Rectal smooth muscle tissue (tissue), 1 donor: ENCODE measurements at regions not wholly inside any gene's neighbourhood (a gene's known extent, or its start where the extent isn't known, plus 50 kb on each side); places are given as distances from the start of the nearest gene placed in this dataset.

ENCODE experiments used
- H3K27ac ChIP-seq: one replicate; pipeline ENCODE4 v1.7.0; 2013; ENCODE audit warnings: low read depth, low read length, inconsistent platforms
- H3K27me3 ChIP-seq: one replicate; pipeline ENCODE4 v1.7.0; 2013; ENCODE audit warnings: low read length; ENCODE audit not compliant: control insufficient read depth, insufficient read depth
- H3K36me3 ChIP-seq: one replicate; pipeline ENCODE4 v1.7.0; 2013; ENCODE audit warnings: low read length; ENCODE audit not compliant: control insufficient read depth, insufficient read depth
- H3K4me1 ChIP-seq: one replicate; pipeline ENCODE4 v1.7.0; 2013; ENCODE audit warnings: low read length; ENCODE audit not compliant: control insufficient read depth, insufficient read depth
- H3K4me3 ChIP-seq: one replicate; pipeline ENCODE4 v1.7.0; 2013; ENCODE audit warnings: low read length
- H3K9ac ChIP-seq: one replicate; pipeline ENCODE4 v1.7.0; 2013; ENCODE audit warnings: low read length

DNA sequence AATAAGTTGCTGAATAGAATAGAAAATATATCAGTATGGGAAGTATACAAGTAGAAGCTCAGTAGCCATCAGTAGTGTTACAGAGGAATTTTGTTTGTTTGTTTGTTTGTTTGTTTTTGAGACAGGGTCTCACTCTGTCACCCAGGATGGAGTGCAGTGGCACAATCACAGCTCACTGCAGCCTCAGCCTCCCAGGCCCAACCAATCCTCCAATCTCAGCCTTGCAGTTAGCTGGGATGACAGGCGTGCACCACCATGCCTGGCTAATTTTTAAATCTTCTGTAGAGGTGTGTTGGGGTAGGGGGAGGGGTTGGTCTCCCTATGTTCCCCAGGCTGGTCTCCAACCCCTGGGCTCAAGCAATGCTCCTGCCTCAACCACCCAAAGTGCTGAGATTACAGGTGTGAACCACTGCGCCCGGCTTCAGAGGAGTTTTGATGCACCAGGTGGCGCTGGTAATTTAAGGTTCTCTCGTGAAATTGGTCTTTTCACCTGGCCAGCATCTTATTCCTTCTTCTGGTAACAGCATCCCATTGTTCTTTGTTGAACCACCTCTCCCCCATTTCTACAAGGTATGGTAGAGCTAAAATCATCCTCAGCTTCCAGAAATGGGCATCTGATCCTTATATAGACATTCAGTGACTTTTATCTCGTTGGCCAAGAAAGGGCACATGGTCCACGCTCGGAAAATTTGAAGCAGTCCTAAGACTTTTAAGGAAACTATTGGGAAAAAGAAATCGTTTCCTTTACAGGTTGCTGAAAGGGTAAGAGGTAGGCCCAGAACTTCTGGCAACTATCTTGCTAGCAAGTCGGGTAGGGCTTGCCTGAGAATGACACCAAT is 157.1 kb downstream of the ARRDC3 start:
- no peak overlapping the region for H3K4me3 ChIP-seq
- H3K9ac ChIP-seq = no peak overlapping the region
- no peaks in the 10 kb centered on the region for H3K36me3 ChIP-seq
- H3K4me1 ChIP-seq = no peaks in the 10 kb centered on the region
- no peaks in the 10 kb centered on the region for H3K27me3 ChIP-seq
- no peak overlapping the region for H3K27ac ChIP-seq

DNA sequence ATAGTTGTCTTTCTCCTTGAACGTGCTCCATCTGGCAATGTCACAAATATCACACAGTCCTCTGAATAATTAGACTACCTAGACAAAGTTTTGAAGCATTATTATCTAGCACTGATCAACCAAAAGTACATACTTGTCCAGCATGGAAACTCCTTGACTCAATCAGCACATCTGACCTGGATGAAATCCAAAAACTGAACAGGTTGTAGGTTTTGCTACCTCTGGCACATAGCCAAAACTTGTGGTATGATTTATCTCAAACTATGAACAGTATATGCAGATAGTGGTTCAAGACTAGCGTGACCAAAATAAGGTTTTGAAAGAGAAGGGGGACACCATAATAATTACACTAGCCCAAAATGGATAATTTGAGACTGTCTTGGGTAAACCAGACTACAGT is 158.1 kb downstream of the ARRDC3 start:
- H3K27me3 ChIP-seq = no peaks in the 10 kb centered on the region
- H3K36me3 ChIP-seq = no peaks in the 10 kb centered on the region
- no peaks in the 10 kb centered on the region for H3K4me1 ChIP-seq
- no peak overlapping the region for H3K27ac ChIP-seq
- H3K9ac ChIP-seq = no peak overlapping the region
- no peak overlapping the region for H3K4me3 ChIP-seq

DNA sequence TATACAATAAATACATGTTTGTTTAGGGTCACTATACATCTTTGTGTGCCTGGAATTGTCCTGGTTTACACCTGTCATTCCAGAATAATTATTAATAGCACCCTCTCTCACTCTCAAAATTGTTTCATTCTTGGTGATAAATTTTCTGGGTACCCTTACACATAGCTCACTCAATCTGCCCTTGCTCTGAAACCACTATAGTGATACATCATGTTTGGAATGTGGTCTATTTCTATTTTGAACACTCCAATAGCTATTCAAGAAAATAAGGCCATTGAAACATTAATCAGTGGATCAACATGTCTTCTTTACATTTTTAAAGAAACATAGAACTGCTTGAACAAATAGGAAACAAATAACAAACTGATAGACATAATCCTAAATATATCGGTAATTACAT is 158.7 kb downstream of the ARRDC3 start:
- H3K9ac ChIP-seq = no peak overlapping the region
- H3K27me3 ChIP-seq = no peaks in the 10 kb centered on the region
- H3K4me3 ChIP-seq = no peak overlapping the region
- no peaks in the 10 kb centered on the region for H3K4me1 ChIP-seq
- no peaks in the 10 kb centered on the region for H3K36me3 ChIP-seq
- no peak overlapping the region for H3K27ac ChIP-seq

DNA sequence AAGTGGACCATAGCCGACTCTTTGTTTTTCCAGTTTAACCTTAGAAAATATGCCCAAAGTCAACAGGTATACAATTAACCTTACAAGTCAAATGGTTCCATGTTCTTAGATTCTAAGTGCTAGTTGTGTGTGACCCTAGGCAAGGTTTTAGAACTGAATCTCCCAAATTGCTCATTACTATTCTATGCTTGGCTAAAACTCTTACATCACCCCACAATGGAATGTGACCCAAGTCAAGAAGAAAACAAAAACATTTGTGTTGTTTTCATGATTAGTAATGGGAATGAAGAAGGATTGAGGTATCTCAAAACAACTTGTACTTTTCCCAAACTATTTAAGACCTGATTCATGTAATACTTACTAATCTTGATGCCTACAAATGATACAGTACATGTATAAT is 159.2 kb downstream of the ARRDC3 start:
- Histone ChIP-seq H3K36me3 (no peaks in the 10 kb centered on the region), H3K4me1 (no peaks in the 10 kb centered on the region), H3K27me3 (no peaks in the 10 kb centered on the region), H3K27ac (no peak overlapping the region), H3K9ac (no peak overlapping the region), H3K4me3 (no peak overlapping the region)

DNA sequence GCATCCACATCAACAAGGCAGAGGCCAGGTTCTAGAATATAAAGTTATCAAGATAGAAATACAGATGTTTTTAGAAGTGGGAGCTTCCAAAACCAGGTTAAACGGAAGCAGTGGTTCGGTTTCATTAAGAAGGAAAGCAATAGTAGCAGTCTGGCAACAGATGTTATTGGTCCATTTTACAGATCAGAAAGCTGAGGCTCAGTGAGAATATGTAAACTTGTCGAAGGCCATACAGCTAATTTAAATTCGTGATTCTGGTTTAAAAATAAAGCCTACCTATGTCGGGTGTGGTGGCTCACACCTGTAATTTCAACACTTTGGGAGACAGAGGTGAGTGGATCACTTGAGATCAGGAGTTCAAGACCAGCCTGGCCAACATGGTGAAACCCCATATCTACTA is 160.6 kb downstream of the ARRDC3 start:
- Histone ChIP-seq H3K4me1 (no peaks in the 10 kb centered on the region), H3K9ac (no peak overlapping the region), H3K36me3 (no peaks in the 10 kb centered on the region), H3K27ac (no peak overlapping the region), H3K27me3 (no peaks in the 10 kb centered on the region), H3K4me3 (no peak overlapping the region)

DNA sequence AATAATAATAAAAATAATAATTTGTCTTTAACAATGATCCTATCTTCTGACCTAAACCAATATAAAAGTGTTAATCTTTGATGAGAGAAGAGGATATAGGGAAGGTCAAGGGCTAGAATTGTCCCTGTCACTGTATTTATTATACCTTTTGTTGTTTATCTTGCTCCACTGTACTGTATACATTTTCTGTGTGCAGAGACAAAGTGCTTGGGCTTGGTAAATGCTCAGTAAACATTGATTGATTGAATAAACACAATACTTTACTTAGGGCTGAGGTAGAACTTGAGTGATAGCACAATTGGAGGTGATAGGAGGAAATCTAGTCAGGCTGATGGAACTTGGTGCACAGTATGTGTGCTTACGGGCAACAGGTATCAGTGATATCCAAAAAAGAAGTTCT is 161.2 kb downstream of the ARRDC3 start:
- Histone ChIP-seq H3K27me3 (no peaks in the 10 kb centered on the region), H3K27ac (no peak overlapping the region), H3K4me1 (no peaks in the 10 kb centered on the region), H3K4me3 (no peak overlapping the region), H3K9ac (no peak overlapping the region), H3K36me3 (no peaks in the 10 kb centered on the region)

DNA sequence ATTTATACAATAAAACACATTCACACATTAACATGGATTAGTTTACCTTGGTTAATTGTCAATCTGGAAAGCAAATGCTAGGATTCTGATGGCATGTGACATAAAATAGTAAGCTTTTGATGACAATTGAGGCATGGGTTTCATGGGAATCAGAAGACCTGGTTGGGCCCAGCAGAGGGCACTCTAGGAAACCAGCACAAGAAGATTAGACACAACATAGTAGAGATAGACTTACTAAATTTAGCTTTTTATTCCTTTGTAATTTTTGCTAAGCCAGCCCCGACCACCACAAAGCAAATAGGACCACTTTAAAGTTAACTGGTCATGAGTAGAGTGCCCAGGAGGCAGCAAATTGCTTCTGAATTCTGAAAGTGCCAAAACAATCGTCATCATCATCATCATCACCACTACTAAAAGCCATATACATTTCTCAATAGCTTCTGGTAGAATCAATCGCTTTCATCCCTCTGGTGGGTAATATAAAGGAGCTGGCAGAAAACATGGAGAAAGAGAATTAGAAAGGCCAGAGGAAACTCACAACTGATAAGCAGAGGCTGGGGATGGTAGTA is 163.2 kb downstream of the ARRDC3 start:
- no peaks in the 10 kb centered on the region for H3K36me3 ChIP-seq
- no peak overlapping the region for H3K9ac ChIP-seq
- no peaks in the 10 kb centered on the region for H3K27me3 ChIP-seq
- no peak overlapping the region for H3K4me3 ChIP-seq
- H3K4me1 ChIP-seq = no peaks in the 10 kb centered on the region
- H3K27ac ChIP-seq = no peak overlapping the region

DNA sequence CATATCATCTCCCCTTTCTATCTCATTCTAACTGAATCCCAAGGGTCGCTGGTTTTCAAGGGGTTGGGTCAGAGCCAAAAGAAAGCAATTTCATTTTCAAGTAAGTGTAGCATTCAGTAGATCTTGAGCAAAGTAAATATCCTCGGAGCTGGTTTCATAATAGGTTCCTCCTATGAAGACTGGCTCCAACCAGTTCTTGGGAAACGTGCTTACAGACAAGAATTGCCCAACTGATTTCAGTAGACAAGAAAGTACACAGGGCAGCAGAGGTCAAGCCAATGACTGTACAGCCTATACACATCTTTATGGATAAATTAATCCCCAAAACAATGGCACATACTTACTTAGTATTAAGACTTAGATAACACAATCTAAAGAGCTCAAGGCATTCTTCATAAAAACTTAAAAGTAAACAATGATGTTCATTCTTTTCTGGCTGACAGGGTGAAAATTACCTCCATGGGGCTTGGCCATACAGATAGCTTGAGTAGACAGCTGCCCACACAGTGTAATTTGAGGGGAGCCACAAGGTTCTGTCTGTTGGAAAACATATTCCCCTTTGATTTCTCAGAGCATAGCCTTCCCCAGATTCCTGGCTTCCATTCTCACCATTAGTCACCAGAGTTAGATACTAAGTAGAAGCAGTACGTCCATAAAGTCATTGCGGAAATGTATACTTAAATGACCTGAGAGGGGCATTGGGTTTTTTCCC is 163.9 kb downstream of the ARRDC3 start:
- H3K27me3 ChIP-seq = no peaks in the 10 kb centered on the region
- no peak overlapping the region for H3K9ac ChIP-seq
- H3K4me3 ChIP-seq = no peak overlapping the region
- no peaks in the 10 kb centered on the region for H3K36me3 ChIP-seq
- no peaks in the 10 kb centered on the region for H3K4me1 ChIP-seq
- no peak overlapping the region for H3K27ac ChIP-seq

DNA sequence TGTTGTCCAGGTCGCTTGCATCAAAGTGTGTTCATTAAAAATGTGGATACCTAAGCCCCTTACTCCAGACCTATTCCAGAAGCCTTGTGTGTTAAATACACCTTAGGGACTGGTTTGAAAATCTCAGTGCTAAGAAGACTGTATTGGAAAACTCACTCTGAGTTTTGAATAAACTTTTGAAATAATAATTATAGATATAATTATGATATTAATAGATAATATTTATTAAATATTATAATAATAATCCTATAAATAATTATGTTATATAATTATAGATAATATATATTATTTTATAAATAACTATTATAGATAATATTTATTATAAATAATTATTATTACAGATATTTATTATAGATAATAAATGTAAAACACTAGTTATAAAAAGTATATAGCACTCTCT is 165.3 kb downstream of the ARRDC3 start:
- Histone ChIP-seq H3K27ac (no peak overlapping the region), H3K9ac (no peak overlapping the region), H3K4me1 (peaks cover under 1% of the 10 kb centered on the region), H3K4me3 (no peak overlapping the region), H3K36me3 (no peaks in the 10 kb centered on the region), H3K27me3 (no peaks in the 10 kb centered on the region)

DNA sequence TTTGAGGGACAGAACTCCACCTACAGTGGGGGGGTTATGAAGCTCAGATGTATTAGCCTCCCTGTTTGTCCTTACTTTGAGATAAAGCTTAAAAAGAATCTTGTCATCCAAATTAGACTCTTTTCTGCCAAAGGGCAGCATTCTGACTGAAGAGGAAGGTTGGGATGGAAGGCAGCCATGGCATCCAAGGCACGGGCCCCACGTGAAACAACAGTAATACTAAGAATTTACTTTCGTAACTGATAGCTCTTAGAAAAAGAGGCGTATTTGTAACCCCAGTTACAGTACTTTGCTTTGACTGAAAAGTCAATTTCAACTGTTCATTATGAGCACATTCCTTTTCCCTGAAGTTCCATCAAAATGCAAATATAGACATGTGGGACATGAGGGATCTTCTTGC is 168.5 kb downstream of the ARRDC3 start:
- Histone ChIP-seq H3K9ac (no peak overlapping the region), H3K27me3 (no peaks in the 10 kb centered on the region), H3K36me3 (no peaks in the 10 kb centered on the region), H3K4me3 (no peak overlapping the region), H3K4me1 (peaks cover 2% of the 10 kb centered on the region), H3K27ac (no peak overlapping the region)
